ENCODE measurements at regions not wholly inside any gene's neighbourhood (a gene's known extent, or its start where the extent isn't known, plus 50 kb on each side); places are given as distances from the start of the nearest gene placed in this dataset.

DNA sequence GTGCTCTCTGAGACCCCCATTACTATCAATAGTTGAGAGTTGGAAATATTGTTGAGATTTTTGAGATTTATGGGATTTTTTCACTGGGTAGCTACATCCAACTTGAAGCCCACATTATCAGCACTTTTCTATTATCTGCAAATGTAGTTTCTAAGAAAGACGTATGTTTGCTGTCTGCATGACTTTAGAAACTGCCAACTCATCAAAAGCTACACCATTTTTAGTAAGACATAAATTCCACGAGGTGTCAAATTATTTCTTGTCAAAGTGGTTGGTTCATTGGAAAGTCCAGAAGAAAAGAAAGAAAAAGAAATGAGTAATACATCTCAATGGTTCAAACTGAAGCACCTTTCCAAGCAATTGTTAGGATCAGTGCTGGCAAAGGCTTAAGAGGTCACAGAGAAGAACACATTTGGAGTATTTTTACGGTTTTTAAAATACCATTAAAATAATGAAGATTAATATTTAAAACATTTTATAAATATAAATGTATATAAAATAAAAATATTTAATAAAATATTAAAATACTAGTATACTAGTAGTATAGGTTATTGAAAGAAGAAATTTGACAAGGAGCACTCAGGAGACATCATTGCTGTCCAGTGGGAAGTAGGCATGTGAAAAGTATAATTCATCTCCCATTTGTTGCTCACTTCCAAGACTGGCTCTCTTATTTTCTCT, 463.5 kb downstream of the TAFA4 start:
- H3K36me3 ChIP-seq = no peaks in the 10 kb centered on the region
- WGBS, 5 donors = 75 to 86% (median 75%) methylated on average over 3 of the region's 3 CpGs
- H3K9me3 ChIP-seq = peaks cover 0 to 10% (median 0%) of the 10 kb centered on the region in 8 donors
- H3K27ac ChIP-seq = no peak overlapping the region
- H3K4me3 ChIP-seq = no peak overlapping the region
- intact Hi-C loops (cut with DNase I; ENCODE audit: low total_unique reads) = no loop called here
- TF ChIP-seq POLR2A (IDR thresholded peaks at IDR 0.05) = no peak
- no peak for TF ChIP-seq CTCF (IDR thresholded peaks at IDR 0.05 in 8 of 11, conservative IDR thresholded peaks at IDR 0.05 in 3 of 11)
- TF ChIP-seq POLR2AphosphoS5 (IDR thresholded peaks at IDR 0.05) = no peak
- H3K4me1 ChIP-seq = no peaks in the 10 kb centered on the region
- no peaks in the 10 kb centered on the region for H3K27me3 ChIP-seq (replicated peaks in 1 of 7)
- DNase-seq = no peak

GRCh38 chr3:68467465-68467864, 464.9 kb downstream of the TAFA4 start:
- 62 to 74% (median 69%) methylated on average over 2 of the region's 2 CpGs for WGBS, 5 donors
- no peaks in the 10 kb centered on the region for H3K4me1 ChIP-seq
- no peaks in the 10 kb centered on the region for H3K27me3 ChIP-seq (replicated peaks in 1 of 7)
- H3K9me3 ChIP-seq = peaks cover 0 to 10% (median 0%) of the 10 kb centered on the region in 8 donors
- no peak for DNase-seq
- H3K36me3 ChIP-seq = no peaks in the 10 kb centered on the region
- H3K4me3 ChIP-seq = no peak overlapping the region
- no peak for TF ChIP-seq CTCF (IDR thresholded peaks at IDR 0.05 in 8 of 11, conservative IDR thresholded peaks at IDR 0.05 in 3 of 11)
- TF ChIP-seq POLR2AphosphoS5 (IDR thresholded peaks at IDR 0.05) = no peak
- no peak for TF ChIP-seq POLR2A (IDR thresholded peaks at IDR 0.05)
- intact Hi-C loops (cut with DNase I; ENCODE audit: low total_unique reads) = no loop called here
- H3K27ac ChIP-seq = no peak overlapping the region

- WGBS, 5 donors = 58 to 77% (median 72%) methylated on average over 2 of the region's 2 CpGs
- Histone ChIP-seq H3K9me3 (peaks cover 0 to 18% (median 10%) of the 10 kb centered on the region in 8 donors), H3K27ac (no peak overlapping the region), H3K4me3 (no peak overlapping the region), H3K36me3 (no peaks in the 10 kb centered on the region), H3K27me3 (replicated peaks in 1 of 7) (no peaks in the 10 kb centered on the region), H3K4me1 (no peaks in the 10 kb centered on the region)
- intact Hi-C loops (cut with DNase I; ENCODE audit: low total_unique reads) = no loop called here
- TF ChIP-seq POLR2A (IDR thresholded peaks at IDR 0.05) (no peak), CTCF (IDR thresholded peaks at IDR 0.05 in 8 of 11, conservative IDR thresholded peaks at IDR 0.05 in 3 of 11) (no peak), POLR2AphosphoS5 (IDR thresholded peaks at IDR 0.05) (no peak)
- DNase-seq = no peak
Observed at GRCh38 chr3:68458581-68458980, 473.8 kb downstream of the TAFA4 start.

DNA sequence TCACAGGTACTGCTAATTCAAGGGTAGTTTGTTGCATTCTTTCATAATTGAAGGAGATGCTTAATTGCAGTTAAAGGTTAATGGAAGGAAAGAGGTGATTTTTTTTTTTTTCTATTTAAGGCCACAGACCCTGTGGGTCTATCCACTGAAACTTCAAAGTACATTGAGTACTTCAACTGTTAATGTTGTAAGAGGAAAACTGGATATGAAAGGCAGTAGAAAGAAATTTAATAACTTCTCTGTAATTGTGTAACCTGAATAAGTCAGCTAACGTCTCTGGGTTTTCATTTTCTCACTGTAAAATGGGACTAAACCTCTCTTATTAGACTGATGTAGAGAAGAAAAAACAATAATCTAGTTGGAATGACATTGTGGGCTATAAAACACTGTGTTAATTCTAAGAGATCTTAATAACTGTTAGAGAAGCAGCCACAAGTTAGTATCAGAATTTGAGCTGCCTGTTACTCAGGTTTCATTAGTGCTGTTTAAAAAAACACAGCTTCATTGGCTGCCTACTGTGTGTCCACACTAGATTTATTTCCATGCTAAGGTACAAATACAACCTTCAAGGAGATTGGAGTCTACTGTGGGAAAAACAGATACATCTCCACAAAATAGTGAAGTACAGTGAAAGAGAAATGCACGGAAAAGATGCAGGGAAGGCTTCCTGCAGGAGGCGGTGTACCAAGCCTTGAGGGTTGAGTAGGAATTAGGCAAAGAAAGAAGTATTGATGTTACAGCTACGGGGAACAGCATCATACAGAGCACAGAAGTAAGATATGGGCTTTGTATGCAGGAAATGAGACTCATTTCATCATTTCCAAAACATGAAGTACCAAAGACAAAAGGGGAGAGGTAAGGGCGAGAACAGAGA, 483.6 kb downstream of the TAFA4 start:
- no peaks in the 10 kb centered on the region for H3K4me1 ChIP-seq
- no peak overlapping the region for H3K4me3 ChIP-seq
- intact Hi-C loops (cut with DNase I; ENCODE audit: low total_unique reads) = no loop called here
- H3K27ac ChIP-seq = no peak overlapping the region
- TF ChIP-seq CTCF (IDR thresholded peaks at IDR 0.05 in 8 of 11, conservative IDR thresholded peaks at IDR 0.05 in 3 of 11) = no peak
- no peak for TF ChIP-seq POLR2A (IDR thresholded peaks at IDR 0.05)
- TF ChIP-seq POLR2AphosphoS5 (IDR thresholded peaks at IDR 0.05) = no peak
- WGBS, 5 donors = 74 to 89% (median 78%) methylated on average over 5 of the region's 5 CpGs
- H3K9me3 ChIP-seq = no peaks in the 10 kb centered on the region
- DNase-seq = no peak
- no peaks in the 10 kb centered on the region for H3K36me3 ChIP-seq
- H3K27me3 ChIP-seq (replicated peaks in 1 of 7) = no peaks in the 10 kb centered on the region
